HepG2 (cell line): ENCODE measurements at regions not wholly inside any gene's neighbourhood (a gene's known extent, or its start where the extent isn't known, plus 50 kb on each side); places are given as distances from the start of the nearest gene placed in this dataset.

Experiments
- ATAC-seq: fragments of 200-7000 bp; cut with Tn5 transposase; 3 replicates; pipeline ENCODE4 v1.9.1; 2020; ENCODE audit warnings: mild to moderate bottlenecking, moderate library complexity
- BruUV-seq: library from RNA; stranded (reverse); fragments of 400-500 nt; replicated peaks from 2 replicates; lab custom pipeline; 2021; lab: Mats Ljungman, UMichigan
- CTCF ChIA-PET: fragments of 300-600 bp; formaldehyde crosslinking; extraction: SDS; loops from one replicate; lab custom pipeline; 2021; ENCODE audit warnings: low total read pairs, inconsistent platforms, low intra/inter-chr PET ratio; lab: Yijun Ruan, JAX
- POLR2A ChIA-PET: fragments of 350-600 bp; sonication (Branson Sonifier 250); formaldehyde crosslinking; loops from one replicate; lab custom pipeline; 2020; ENCODE audit warnings: antibody characterized with exemption, inconsistent platforms; lab: Yijun Ruan, JAX
- DNase-seq: peaks from one replicate; pipeline ENCODE4 v3.0.0-alpha.2; 2015; ENCODE audit warnings: low spot score
- FAIRE-seq: peaks from 3 replicates; lab custom pipeline; 2011; peaks lifted over from hg19 to GRCh38; lab: Jason Lieb, UNC
- H2AFZ ChIP-seq: one replicate; pipeline ENCODE4 v1.6.1; 2011; ENCODE audit warnings: low read length, inconsistent platforms
- H3K27ac ChIP-seq: fragments of 300-600 bp; 3 replicates; pipeline ENCODE4 v1.8.0; 2011; ENCODE audit warnings: mixed run types, mild to moderate bottlenecking, mixed read lengths, low read length, inconsistent platforms; ENCODE audit not compliant: insufficient read depth; ENCODE audit errors: extremely low read length
- H3K27me3 ChIP-seq, 2 experiments: fragments of 200-600 bp in 1 of 2; 2 replicates in 1 of 2; 3 replicates in 1 of 2; pipeline versions ENCODE4 v1.6.0 to v1.8.0; 2011; ENCODE audit warnings: low read length in 2 of 2, mild to moderate bottlenecking in 2 of 2, moderate library complexity in 2 of 2, inconsistent platforms in 1 of 2; ENCODE audit not compliant: insufficient read depth in 2 of 2, control insufficient read depth in 1 of 2
- H3K36me3 ChIP-seq, 2 experiments: fragments of 200-600 bp in 1 of 2; replicated peaks in 1 of 2; 2 replicates in 1 of 2; 3 replicates in 1 of 2; pipeline versions ENCODE4 v1.5.1 to v1.8.0; 2011; ENCODE audit warnings: low read length in 2 of 2, inconsistent platforms in 1 of 2; ENCODE audit not compliant: insufficient read depth in 2 of 2, control insufficient read depth in 1 of 2
- H3K4me1 ChIP-seq: 2 replicates; pipeline ENCODE4 v1.5.1; 2012; ENCODE audit warnings: low read length, inconsistent platforms; ENCODE audit not compliant: insufficient read depth
- H3K4me2 ChIP-seq: 2 replicates; pipeline ENCODE4 v1.6.0; 2011; ENCODE audit warnings: low read depth, low read length, inconsistent platforms
- H3K4me3 ChIP-seq, 3 experiments: fragments of 200-600 bp in 1 of 3; sonication (generic), shearing (Covaris generic) in 1 of 3; replicated peaks in 1 of 3; 2 replicates each; pipeline ENCODE4 v1.5.1; 2011 to 2016; ENCODE audit warnings: low read length in 3 of 3, inconsistent platforms in 2 of 3, low read depth in 2 of 3, mild to moderate bottlenecking in 2 of 3, control low read depth in 1 of 3, mixed read lengths in 1 of 3; ENCODE audit not compliant: insufficient read depth in 1 of 3
- H3K79me2 ChIP-seq: one replicate; pipeline ENCODE4 v1.6.1; 2011; ENCODE audit warnings: low read length, inconsistent platforms; ENCODE audit not compliant: insufficient read depth
- H3K9ac ChIP-seq: 2 replicates; pipeline ENCODE4 v1.6.0; 2011; ENCODE audit warnings: mild to moderate bottlenecking, low read depth, low read length, inconsistent platforms; ENCODE audit not compliant: insufficient read depth
- H3K9me3 ChIP-seq: 2 replicates; pipeline ENCODE4 v1.5.1; 2012; ENCODE audit warnings: mild to moderate bottlenecking, low read length
- H4K20me1 ChIP-seq: 2 replicates; pipeline ENCODE4 v1.6.0; 2011; ENCODE audit warnings: inconsistent platforms, mild to moderate bottlenecking, low read length, moderate library complexity; ENCODE audit not compliant: insufficient read depth
- DMAP1 ChIP-seq: IDR thresholded peaks from 2 replicates; pipeline ENCODE4 v1.6.1; 2016
- ESRRA ChIP-seq: sonication (generic); formaldehyde crosslinking; IDR thresholded peaks from 2 replicates; pipeline ENCODE4 v1.5.1; 2020; ENCODE audit warnings: mild to moderate bottlenecking, low read depth, missing genetic modification reagents
- KDM5B ChIP-seq: sonication (generic); formaldehyde crosslinking; IDR thresholded peaks from 2 replicates; pipeline ENCODE4 v1.4.0; 2020; ENCODE audit warnings: missing genetic modification reagents, mild to moderate bottlenecking, borderline replicate concordance
- TCF7L2 ChIP-seq: IDR thresholded peaks from 2 replicates; pipeline ENCODE4 v1.6.1; 2011; ENCODE audit warnings: mild to moderate bottlenecking, low read depth, low read length, moderate library complexity
- WGBS: methylation state at CpG from one replicate; pipeline ENCODE4 v1.1.6; 2017; ENCODE audit warnings: low lambda C conversion rate; 5-methylcytosine and 5-hydroxymethylcytosine counted together
- in situ Hi-C: cut with HindIII; loops from 2 replicates; pipeline ENCODE4 v1.10.0; 2017; ENCODE audit warnings: low pct_unique_long_range_greater_than_20kb; ENCODE audit not compliant: extremely low pct_ligation_motif_present
- intact Hi-C: fragments of 100-400 bp; cut with micrococcal nuclease; formaldehyde crosslinking; loops from one replicate; pipeline ENCODE4 v1.10.0; 2022; ENCODE audit not compliant: unreplicated experiment
- TF ChIP-seq, protein P1 (sequence below): sonication (generic); formaldehyde crosslinking; IDR thresholded peaks from 2 replicates; pipeline ENCODE4 v1.4.0; 2020; ENCODE audit warnings: low read depth, mild to moderate bottlenecking, missing genetic modification reagents
- TF ChIP-seq, protein P2 (sequence below): sonication (generic); formaldehyde crosslinking; IDR thresholded peaks from 2 replicates; pipeline ENCODE4 v1.4.0; 2020; ENCODE audit warnings: mild to moderate bottlenecking, missing genetic modification reagents
- TF ChIP-seq, protein P3 (sequence below): sonication (generic); formaldehyde crosslinking; IDR thresholded peaks from 2 replicates; pipeline ENCODE4 v1.4.0; 2020; ENCODE audit warnings: missing genetic modification reagents
- TF ChIP-seq, protein P4 (sequence below): sonication (generic); formaldehyde crosslinking; conservative IDR thresholded peaks from 2 replicates; pipeline ENCODE4 v1.5.0; 2020; ENCODE audit warnings: missing genetic modification reagents

DNA sequence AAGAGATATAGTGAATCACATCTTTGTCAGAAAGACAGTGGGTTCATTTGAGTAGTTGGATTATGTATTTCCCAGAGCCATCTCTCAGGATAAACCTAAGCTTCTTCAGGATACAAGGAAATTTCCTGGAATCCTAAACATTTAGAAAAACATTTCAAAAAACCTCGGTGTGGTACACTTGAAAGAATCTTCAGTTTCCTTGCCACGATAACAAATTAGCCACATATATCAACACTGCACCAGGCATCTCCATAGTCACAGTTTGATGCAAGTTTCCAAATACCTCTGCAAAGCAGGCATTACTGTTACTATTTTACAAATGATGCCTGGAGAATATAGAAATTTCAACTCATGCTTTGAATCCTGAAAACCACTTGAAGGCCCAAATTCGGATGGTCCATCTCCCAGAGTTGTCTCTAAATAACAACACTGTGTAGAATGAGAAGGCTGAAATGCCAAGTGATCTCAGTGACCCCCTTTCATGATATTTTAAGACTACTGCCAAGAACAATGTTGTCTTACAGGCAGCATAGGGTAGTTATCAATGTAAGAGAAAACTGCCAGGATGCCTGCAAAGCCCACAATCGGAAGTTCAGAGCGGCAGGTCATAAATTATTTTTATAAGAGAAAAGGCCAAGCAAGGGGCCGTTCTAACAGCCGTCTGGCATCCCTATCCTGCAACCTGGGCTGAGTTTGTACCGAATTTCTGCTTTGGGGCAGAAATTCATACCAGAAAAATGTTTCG is 307.9 kb downstream of the TXNL1 start (continued):
- TF ChIP-seq, protein P1, sequence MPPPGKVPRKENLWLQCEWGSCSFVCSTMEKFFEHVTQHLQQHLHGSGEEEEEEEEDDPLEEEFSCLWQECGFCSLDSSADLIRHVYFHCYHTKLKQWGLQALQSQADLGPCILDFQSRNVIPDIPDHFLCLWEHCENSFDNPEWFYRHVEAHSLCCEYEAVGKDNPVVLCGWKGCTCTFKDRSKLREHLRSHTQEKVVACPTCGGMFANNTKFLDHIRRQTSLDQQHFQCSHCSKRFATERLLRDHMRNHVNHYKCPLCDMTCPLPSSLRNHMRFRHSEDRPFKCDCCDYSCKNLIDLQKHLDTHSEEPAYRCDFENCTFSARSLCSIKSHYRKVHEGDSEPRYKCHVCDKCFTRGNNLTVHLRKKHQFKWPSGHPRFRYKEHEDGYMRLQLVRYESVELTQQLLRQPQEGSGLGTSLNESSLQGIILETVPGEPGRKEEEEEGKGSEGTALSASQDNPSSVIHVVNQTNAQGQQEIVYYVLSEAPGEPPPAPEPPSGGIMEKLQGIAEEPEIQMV (CRISPR knock-in tag) = no peak
- TF ChIP-seq DMAP1 (CRISPR knock-in tag) = no peak
- no peak for TF ChIP-seq ESRRA (CRISPR knock-in tag)
- no peak for TF ChIP-seq KDM5B (CRISPR knock-in tag)
- TF ChIP-seq, all 625 proteins: peak for 0

DNA sequence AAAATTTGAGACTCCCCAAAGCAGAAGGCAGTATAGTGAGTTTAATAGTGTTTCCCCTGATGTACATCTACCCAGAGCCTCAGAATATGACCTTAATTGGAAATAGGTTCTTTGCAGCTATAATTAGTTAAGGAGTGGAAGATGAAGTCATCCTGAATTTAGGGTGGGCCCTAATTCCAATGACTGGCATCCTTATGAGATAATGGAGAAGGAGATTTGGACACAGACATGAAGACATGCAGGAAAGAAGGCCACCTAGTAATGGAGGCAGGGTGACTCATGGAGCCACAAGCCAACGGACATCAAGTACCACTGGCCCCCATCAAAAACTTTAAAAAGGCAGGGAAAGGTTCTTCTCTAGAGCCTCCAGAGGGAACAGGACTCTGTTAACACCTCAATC is 308.9 kb downstream of the TXNL1 start:
- TF ChIP-seq, protein P2, sequence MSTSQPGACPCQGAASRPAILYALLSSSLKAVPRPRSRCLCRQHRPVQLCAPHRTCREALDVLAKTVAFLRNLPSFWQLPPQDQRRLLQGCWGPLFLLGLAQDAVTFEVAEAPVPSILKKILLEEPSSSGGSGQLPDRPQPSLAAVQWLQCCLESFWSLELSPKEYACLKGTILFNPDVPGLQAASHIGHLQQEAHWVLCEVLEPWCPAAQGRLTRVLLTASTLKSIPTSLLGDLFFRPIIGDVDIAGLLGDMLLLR (CRISPR knock-in tag) = no peak
- TF ChIP-seq, protein P3, sequence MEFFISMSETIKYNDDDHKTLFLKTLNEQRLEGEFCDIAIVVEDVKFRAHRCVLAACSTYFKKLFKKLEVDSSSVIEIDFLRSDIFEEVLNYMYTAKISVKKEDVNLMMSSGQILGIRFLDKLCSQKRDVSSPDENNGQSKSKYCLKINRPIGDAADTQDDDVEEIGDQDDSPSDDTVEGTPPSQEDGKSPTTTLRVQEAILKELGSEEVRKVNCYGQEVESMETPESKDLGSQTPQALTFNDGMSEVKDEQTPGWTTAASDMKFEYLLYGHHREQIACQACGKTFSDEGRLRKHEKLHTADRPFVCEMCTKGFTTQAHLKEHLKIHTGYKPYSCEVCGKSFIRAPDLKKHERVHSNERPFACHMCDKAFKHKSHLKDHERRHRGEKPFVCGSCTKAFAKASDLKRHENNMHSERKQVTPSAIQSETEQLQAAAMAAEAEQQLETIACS (CRISPR knock-in tag) = no peak
- TF ChIP-seq, protein P4, sequence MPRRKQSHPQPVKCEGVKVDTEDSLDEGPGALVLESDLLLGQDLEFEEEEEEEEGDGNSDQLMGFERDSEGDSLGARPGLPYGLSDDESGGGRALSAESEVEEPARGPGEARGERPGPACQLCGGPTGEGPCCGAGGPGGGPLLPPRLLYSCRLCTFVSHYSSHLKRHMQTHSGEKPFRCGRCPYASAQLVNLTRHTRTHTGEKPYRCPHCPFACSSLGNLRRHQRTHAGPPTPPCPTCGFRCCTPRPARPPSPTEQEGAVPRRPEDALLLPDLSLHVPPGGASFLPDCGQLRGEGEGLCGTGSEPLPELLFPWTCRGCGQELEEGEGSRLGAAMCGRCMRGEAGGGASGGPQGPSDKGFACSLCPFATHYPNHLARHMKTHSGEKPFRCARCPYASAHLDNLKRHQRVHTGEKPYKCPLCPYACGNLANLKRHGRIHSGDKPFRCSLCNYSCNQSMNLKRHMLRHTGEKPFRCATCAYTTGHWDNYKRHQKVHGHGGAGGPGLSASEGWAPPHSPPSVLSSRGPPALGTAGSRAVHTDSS (CRISPR knock-in tag) = no peak
- TF ChIP-seq TCF7L2 = no peak
- H3K27me3 ChIP-seq = no peaks in the 10 kb centered on the region
- 0% methylated on average over 1 of the region's 1 CpG for WGBS

More for the DNA sequence above, 308.9 kb downstream of the TXNL1 start:
- no peak overlapping the region for H3K4me2 ChIP-seq
- ChIA-PET CTCF (no interaction called here), POLR2A (no interaction called here)
- H3K27ac ChIP-seq = no peak overlapping the region
- BruUV-seq = no TSS peak
- H2AFZ ChIP-seq = no peak overlapping the region
- no peaks in the 10 kb centered on the region for H3K36me3 ChIP-seq
- in situ Hi-C loops (no loop called here), intact Hi-C loops (no loop called here)
- H3K9me3 ChIP-seq = no peaks in the 10 kb centered on the region
- ATAC-seq (no peak), DNase-seq (no peak), FAIRE-seq (no peak)
- no peaks in the 10 kb centered on the region for H3K79me2 ChIP-seq
- H4K20me1 ChIP-seq = no peaks in the 10 kb centered on the region
- H3K4me3 ChIP-seq = no peak overlapping the region
- no peak overlapping the region for H3K9ac ChIP-seq
- H3K4me1 ChIP-seq = no peaks in the 10 kb centered on the region
